Frontal cortex (tissue), 4 donors: ENCODE measurements at regions not wholly inside any gene's neighbourhood (a gene's known extent, or its start where the extent isn't known, plus 50 kb on each side); places are given as distances from the start of the nearest gene placed in this dataset. TPM values are rescaled to one million over a fixed set of nuclear protein-coding genes. Genes with fewer than 3 reads are reported as not detected.

Experiments used
- DNase-seq, 2 donors: peaks; one replicate each; pipeline ENCODE4 v3.0.0; 2012; ENCODE audit warnings: low spot score in 2 of 2
- FAIRE-seq: peaks from 2 replicates; lab custom pipeline; 2012; peaks lifted over from hg19 to GRCh38; lab: Jason Lieb, UNC
- small RNA-seq: library from RNA; depleted of rRNA; stranded (forward); fragments of <200 nt; gene quantifications from one replicate; pipeline ENCODE3, GENCODE V24; 2014
- donor health status: control.
- donor health status: control.
- donor health status: control.

GRCh38 chr18:25423267-25423666, 71.3 kb upstream of the ZNF521 start:
- DNase-seq, result no peak
- no peak for FAIRE-seq

- no peak for DNase-seq
- FAIRE-seq, result no peak
Measured at GRCh38 chr18:25422230-25422629, 70.3 kb upstream of the ZNF521 start.

GRCh38 chr18:25420077-25420825, 68.3 kb upstream of the ZNF521 start:
- FAIRE-seq (no peak), DNase-seq (no peak)

- no peak for FAIRE-seq
- DNase-seq, result no peak
Measured at GRCh38 chr18:25416374-25416773, 64.4 kb upstream of the ZNF521 start.

- FAIRE-seq, result no peak
Measured at GRCh38 chr18:25409971-25410370, 58.0 kb upstream of the ZNF521 start.

GRCh38 chr18:25408293-25408692, 56.3 kb upstream of the ZNF521 start:
- DNase-seq, result no peak
- no peak for FAIRE-seq

More at GRCh38 chr18:25409971-25410370, 58.0 kb upstream of the ZNF521 start:
- DNase-seq, result no peak

Small RNA genes lying in the stretch of these regions (small RNA-seq; reads per million reads assigned to genes)
- gene AC027229.1 (not detected), gene RN7SL97P (0.08 reads per million)
